ENCODE measurements at regions not wholly inside any gene's neighbourhood (a gene's known extent, or its start where the extent isn't known, plus 50 kb on each side); places are given as distances from the start of the nearest gene placed in this dataset.
A peak's percentile ranks its signal among the peaks of the same experiment; 100 is the strongest.

GRCh38 chr12:125315771-125316170, 250.5 kb downstream of the AACS start:
- no peak for DNase-seq (ENCODE audit: low read depth)
- no peak for TF ChIP-seq CTCF (IDR thresholded peaks at IDR 0.05; ENCODE audit: control insufficient read depth, insufficient read depth, low read depth, low read length, missing control alignments)

GRCh38 chr12:125320177-125320576, 254.9 kb downstream of the AACS start:
- no peak overlapping the region for H3K4me3 ChIP-seq (ENCODE audit: control insufficient read depth, low read depth, low read length)
- no peak for DNase-seq (ENCODE audit: low read depth)
- no peak for TF ChIP-seq CTCF (IDR thresholded peaks at IDR 0.05; ENCODE audit: control insufficient read depth, insufficient read depth, low read depth, low read length, missing control alignments)

More at GRCh38 chr12:125315771-125316170, 250.5 kb downstream of the AACS start:
- H3K4me3 ChIP-seq (ENCODE audit: control insufficient read depth, low read depth, low read length): no peak overlapping the region

GRCh38 chr12:125324861-125325490, 259.7 kb downstream of the AACS start:
- H3K4me3 ChIP-seq (ENCODE audit: control insufficient read depth, low read depth, low read length): no peak overlapping the region
- DNase-seq (ENCODE audit: low read depth): no peak
- TF ChIP-seq CTCF (IDR thresholded peaks at IDR 0.05; ENCODE audit: control insufficient read depth, insufficient read depth, low read depth, low read length, missing control alignments): no peak

- no peak overlapping the region for H3K4me3 ChIP-seq (ENCODE audit: control insufficient read depth, low read depth, low read length)
- no peak for TF ChIP-seq CTCF (IDR thresholded peaks at IDR 0.05; ENCODE audit: control insufficient read depth, insufficient read depth, low read depth, low read length, missing control alignments)
- no peak for DNase-seq (ENCODE audit: low read depth)
Observed at GRCh38 chr12:125329239-125330102, 264.2 kb downstream of the AACS start.

GRCh38 chr12:125330645-125331341, 265.6 kb downstream of the AACS start:
- peak; percentile 81 for TF ChIP-seq CTCF (IDR thresholded peaks at IDR 0.05; ENCODE audit: control insufficient read depth, insufficient read depth, low read depth, low read length, missing control alignments)
- peak overlapping the region; percentile 49 for H3K4me3 ChIP-seq (ENCODE audit: control insufficient read depth, low read depth, low read length)
- DNase-seq (ENCODE audit: low read depth): no peak

GRCh38 chr12:125331342-125332052, 266.3 kb downstream of the AACS start:
- H3K4me3 ChIP-seq (ENCODE audit: control insufficient read depth, low read depth, low read length): peak overlapping the region; percentile 49
- TF ChIP-seq CTCF (IDR thresholded peaks at IDR 0.05; ENCODE audit: control insufficient read depth, insufficient read depth, low read depth, low read length, missing control alignments): no peak
- no peak for DNase-seq (ENCODE audit: low read depth)
